DND-41 (cell line): ENCODE measurements at regions not wholly inside any gene's neighbourhood (a gene's known extent, or its start where the extent isn't known, plus 50 kb on each side); places are given as distances from the start of the nearest gene placed in this dataset.

Source experiments
- ATAC-seq: fragments of 200-7000 bp; cut with Tn5 transposase; 3 replicates; pipeline ENCODE4 v1.9.1; 2021; ENCODE audit warnings: low read depth; ENCODE audit not compliant: insufficient read depth
- DNase-seq: peaks from one replicate; pipeline ENCODE4 v3.0.0-alpha.2; 2020
- H2AFZ ChIP-seq: 2 replicates; pipeline ENCODE4 v1.6.0; 2012; ENCODE audit warnings: low read depth, low read length
- H3K27ac ChIP-seq: 2 replicates; pipeline ENCODE4 v1.5.1; 2012; ENCODE audit warnings: low read length, inconsistent platforms
- H3K27me3 ChIP-seq: fragments of 200-600 bp; sonication (generic); 2 replicates; pipeline ENCODE4 v1.6.0; 2012; ENCODE audit warnings: low read length, mild to moderate bottlenecking, inconsistent platforms; ENCODE audit not compliant: insufficient read depth, poor library complexity
- H3K36me3 ChIP-seq: 2 replicates; pipeline ENCODE4 v1.5.1; 2012; ENCODE audit warnings: low read length, inconsistent platforms; ENCODE audit not compliant: insufficient read depth
- H3K4me1 ChIP-seq: 2 replicates; pipeline ENCODE4 v1.5.1; 2012; ENCODE audit warnings: mild to moderate bottlenecking, low read length; ENCODE audit not compliant: insufficient read depth
- H3K4me2 ChIP-seq: 2 replicates; pipeline ENCODE4 v1.6.0; 2012; ENCODE audit warnings: mild to moderate bottlenecking, moderate library complexity, low read length, inconsistent platforms; ENCODE audit not compliant: insufficient read depth
- H3K4me3 ChIP-seq, 2 experiments: fragments of 200-600 bp in 1 of 2; shearing (Covaris generic) in 1 of 2; 2 replicates each; pipeline ENCODE4 v1.5.1; 2012 to 2016; ENCODE audit warnings: inconsistent platforms in 2 of 2, low read length in 2 of 2, mild to moderate bottlenecking in 2 of 2, low read depth in 1 of 2, moderate library complexity in 1 of 2
- H3K79me2 ChIP-seq: 2 replicates; pipeline ENCODE4 v1.6.0; 2012; ENCODE audit warnings: low read length, inconsistent platforms; ENCODE audit not compliant: insufficient read depth
- H3K9ac ChIP-seq: 2 replicates; pipeline ENCODE4 v1.6.0; 2012; ENCODE audit warnings: low read depth, mild to moderate bottlenecking, inconsistent platforms, low read length, moderate library complexity
- H3K9me3 ChIP-seq: 2 replicates; pipeline ENCODE4 v1.5.1; 2012; ENCODE audit warnings: low read length, moderate library complexity, mild to moderate bottlenecking, inconsistent platforms; ENCODE audit not compliant: insufficient read depth, severe bottlenecking
- H4K20me1 ChIP-seq: 2 replicates; pipeline ENCODE4 v1.6.0; 2012; ENCODE audit warnings: low read length; ENCODE audit not compliant: insufficient read depth
- EZH2 ChIP-seq: IDR thresholded peaks from 3 replicates; pipeline ENCODE4 v1.6.1; 2012; ENCODE audit warnings: borderline replicate concordance, low read depth, mild to moderate bottlenecking, moderate library complexity, low read length, inconsistent platforms; ENCODE audit not compliant: severe bottlenecking
- TF ChIP-seq, protein P1 (sequence below): IDR thresholded peaks from 2 replicates; pipeline ENCODE4 v1.5.1; 2012; ENCODE audit warnings: borderline replicate concordance, low read length, moderate library complexity, mild to moderate bottlenecking; ENCODE audit not compliant: poor library complexity, severe bottlenecking; ENCODE audit errors: extremely low read depth

DNA sequence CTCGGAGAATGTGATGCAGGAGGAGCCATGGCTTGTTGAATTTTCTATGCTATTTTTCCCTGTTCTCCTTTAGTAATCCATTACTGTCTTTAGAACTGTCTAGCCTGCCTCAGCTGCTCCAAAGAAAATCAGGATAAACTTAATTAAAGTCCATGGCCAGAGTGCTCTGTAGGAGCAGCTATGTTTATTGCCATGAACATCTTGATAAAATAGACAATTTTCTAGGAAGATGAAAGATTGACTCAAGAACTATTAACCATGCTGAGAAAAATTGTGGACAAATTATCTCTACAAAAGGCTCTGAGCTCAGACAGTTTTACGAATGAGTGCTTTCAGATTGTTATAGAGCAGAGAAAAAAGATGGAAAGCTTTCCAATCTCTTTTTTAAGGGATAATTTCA is 193.0 kb downstream of the TTC32 start:
- ATAC-seq (no peak), DNase-seq (no peak)
- Histone ChIP-seq H3K9me3 (no peaks in the 10 kb centered on the region), H2AFZ (no peak overlapping the region), H3K4me3 (no peak overlapping the region), H3K4me2 (no peak overlapping the region), H3K79me2 (no peaks in the 10 kb centered on the region), H4K20me1 (no peaks in the 10 kb centered on the region), H3K4me1 (no peaks in the 10 kb centered on the region), H3K36me3 (no peaks in the 10 kb centered on the region), H3K9ac (no peak overlapping the region), H3K27me3 (no peaks in the 10 kb centered on the region), H3K27ac (no peak overlapping the region)
- TF ChIP-seq EZH2, result no peak
- TF ChIP-seq, protein P1, sequence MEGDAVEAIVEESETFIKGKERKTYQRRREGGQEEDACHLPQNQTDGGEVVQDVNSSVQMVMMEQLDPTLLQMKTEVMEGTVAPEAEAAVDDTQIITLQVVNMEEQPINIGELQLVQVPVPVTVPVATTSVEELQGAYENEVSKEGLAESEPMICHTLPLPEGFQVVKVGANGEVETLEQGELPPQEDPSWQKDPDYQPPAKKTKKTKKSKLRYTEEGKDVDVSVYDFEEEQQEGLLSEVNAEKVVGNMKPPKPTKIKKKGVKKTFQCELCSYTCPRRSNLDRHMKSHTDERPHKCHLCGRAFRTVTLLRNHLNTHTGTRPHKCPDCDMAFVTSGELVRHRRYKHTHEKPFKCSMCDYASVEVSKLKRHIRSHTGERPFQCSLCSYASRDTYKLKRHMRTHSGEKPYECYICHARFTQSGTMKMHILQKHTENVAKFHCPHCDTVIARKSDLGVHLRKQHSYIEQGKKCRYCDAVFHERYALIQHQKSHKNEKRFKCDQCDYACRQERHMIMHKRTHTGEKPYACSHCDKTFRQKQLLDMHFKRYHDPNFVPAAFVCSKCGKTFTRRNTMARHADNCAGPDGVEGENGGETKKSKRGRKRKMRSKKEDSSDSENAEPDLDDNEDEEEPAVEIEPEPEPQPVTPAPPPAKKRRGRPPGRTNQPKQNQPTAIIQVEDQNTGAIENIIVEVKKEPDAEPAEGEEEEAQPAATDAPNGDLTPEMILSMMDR, result no peak

DNA sequence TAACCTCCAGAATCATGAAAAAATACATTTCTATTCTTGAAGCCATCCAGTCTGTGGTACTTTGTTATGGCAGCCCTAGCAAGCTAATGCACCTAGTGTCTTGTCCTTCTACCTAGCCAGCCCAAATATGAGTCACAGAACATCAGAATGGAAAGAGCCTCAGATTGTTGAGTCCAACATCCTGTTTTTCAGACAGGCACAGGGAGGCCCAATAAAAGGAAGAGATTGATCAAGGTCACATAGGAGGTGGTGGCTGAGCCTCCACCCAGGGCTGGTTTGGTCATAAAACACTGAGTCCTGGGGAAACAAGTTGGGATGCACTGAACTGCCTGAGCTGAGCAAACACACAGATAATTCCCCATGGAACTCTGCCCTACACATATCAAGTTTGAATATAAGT is 195.5 kb downstream of the TTC32 start:
- H2AFZ ChIP-seq, result no peak overlapping the region
- no peaks in the 10 kb centered on the region for H4K20me1 ChIP-seq
- no peaks in the 10 kb centered on the region for H3K9me3 ChIP-seq

DNA sequence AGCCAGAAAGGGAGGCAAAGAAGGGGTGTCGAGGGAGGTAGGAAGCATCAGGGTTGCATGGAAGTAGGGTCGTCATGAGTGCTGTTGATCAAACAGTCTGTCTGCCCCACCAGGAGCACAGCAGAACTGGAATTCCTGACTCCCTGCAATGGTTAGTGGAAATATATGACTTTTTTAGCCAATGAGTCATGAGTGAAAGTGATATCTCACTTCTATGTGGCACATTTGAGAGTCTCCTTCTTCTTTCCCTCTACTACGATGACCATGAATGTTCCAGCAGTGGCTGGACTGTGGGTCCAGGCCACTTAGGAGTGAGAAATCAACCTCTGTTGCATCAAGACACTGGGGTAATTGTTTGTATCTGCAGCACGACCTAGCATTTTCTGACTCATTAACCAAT is 199.5 kb downstream of the TTC32 start:
- Histone ChIP-seq H2AFZ (no peak overlapping the region), H4K20me1 (no peaks in the 10 kb centered on the region), H3K27ac (no peak overlapping the region), H3K36me3 (no peaks in the 10 kb centered on the region), H3K4me1 (no peaks in the 10 kb centered on the region), H3K27me3 (no peaks in the 10 kb centered on the region), H3K4me2 (no peak overlapping the region), H3K9me3 (no peaks in the 10 kb centered on the region), H3K9ac (no peak overlapping the region), H3K4me3 (no peak overlapping the region), H3K79me2 (no peaks in the 10 kb centered on the region)
- no peak for TF ChIP-seq EZH2
- TF ChIP-seq, protein P1, result no peak
- ATAC-seq (no peak), DNase-seq (no peak)

More for the DNA sequence above, 195.5 kb downstream of the TTC32 start:
- Histone ChIP-seq H3K4me1 (no peaks in the 10 kb centered on the region), H3K36me3 (no peaks in the 10 kb centered on the region), H3K4me2 (no peak overlapping the region), H3K9ac (no peak overlapping the region), H3K4me3 (no peak overlapping the region), H3K27me3 (no peaks in the 10 kb centered on the region), H3K27ac (no peak overlapping the region), H3K79me2 (no peaks in the 10 kb centered on the region)
- ATAC-seq (no peak), DNase-seq (no peak)
- TF ChIP-seq EZH2, result no peak
- TF ChIP-seq, protein P1, result no peak
